HG02973 (cell line): ENCODE measurements at regions not wholly inside any gene's neighbourhood (a gene's known extent, or its start where the extent isn't known, plus 50 kb on each side); places are given as distances from the start of the nearest gene placed in this dataset.

ENCODE experiments used
- ATAC-seq: cut with Tn5 transposase; IDR thresholded peaks from one replicate; pipeline ENCODE4 v1.9.1; 2021; ENCODE audit warnings: moderate library complexity; ENCODE audit not compliant: unreplicated experiment

DNA sequence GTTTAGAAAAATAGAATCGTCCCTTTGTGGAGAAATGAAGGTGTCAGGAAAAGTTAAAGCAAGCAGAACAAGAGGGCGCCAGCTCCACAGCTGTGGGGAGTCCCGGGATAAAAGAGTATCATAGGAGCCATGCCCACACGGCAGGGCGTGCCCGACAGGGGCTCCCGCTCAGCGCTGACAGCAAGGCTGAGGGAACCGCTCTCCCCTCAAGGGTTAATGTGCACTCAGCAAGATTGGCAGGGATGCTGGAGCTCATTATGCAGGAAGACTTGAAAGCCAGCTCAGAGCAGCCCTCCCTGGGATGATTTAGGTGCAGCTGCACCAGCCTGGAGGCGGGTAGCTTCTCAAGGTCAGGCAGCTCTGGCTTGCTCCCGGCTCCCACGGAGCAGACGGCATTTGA, 500.2 kb downstream of the EIPR1 start:
- ATAC-seq: no peak

DNA sequence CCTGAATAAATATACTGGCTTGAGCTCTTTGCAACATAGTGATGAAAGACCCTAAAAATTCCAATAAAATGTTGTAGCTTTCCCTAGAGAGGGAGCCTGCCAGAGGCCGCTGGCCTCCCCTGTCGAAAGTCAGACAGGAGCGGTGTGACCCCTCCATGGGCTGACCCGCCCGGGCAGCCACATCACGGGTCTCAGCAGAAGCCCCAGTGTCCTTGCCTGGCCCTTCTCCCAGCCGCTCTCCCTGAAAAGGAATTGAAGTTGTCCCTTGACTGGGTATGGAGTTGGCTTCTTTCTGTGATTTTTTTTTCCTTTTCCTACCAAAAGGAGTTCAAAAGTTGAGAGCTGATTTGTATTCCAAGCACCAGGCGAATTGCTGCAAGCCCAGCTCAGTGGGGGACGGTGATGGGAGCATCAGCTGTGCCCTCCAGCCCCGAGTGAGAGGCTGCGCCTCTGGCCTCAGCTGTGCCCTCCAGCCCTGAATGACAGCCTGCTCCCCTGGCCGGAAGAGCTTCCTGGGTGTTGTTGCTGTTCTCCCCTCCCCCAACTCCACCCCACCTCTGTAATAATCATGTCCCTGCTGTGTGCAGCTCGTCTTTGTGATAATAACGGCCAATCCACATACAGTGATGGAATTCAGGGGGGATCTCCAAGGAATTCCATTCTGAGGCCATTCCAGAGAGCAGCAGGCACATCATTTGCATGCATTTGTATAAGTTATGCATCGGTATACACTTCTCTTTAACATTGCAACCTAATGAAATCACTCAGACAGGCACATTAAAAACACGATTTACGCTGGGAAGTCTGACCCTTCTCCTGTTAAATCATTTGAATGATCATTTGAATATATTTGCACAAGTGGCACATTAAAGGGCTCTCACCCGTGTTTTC, 501.0 kb downstream of the EIPR1 start:
- ATAC-seq: no peak

DNA sequence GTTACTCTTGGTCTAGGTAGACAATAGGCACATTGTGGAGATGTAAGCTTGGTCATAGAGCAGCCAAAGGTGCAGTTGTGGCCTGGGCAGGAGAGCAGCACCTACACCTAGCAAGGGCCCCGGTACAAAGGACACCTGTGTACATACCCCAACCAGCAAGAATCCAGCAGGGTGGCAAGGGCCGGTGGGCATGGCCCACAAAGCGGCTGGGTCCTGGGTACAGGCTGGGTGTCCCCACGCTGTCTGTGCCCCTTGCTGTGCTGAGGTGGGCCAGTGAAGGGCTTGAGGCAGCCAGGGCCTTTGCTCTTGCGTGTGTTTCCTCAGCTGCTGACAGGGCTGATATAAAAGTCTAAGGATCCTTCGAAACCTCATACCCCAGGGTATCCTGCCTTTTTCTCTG, 501.8 kb downstream of the EIPR1 start:
- ATAC-seq: no peak

DNA sequence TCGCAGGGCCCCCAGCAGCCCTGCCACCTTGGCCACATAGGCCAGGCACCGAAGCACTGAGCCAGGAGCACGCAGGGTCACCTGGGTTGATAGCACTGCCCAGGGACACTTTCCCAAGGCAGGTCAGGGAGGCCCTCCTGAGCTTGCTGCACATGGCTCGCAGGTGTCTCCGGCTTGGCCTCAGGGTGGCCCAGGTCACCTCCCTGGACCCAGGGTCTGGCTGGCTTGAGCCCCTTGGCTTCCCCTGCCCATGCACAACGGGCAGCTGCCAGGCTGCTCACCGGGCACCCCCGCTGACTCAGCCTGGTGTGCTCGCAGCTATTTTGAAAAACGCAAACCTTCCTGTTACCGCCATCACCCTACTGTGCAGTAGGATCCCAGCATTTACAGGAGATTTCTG, 502.3 kb downstream of the EIPR1 start:
- ATAC-seq: no peak

DNA sequence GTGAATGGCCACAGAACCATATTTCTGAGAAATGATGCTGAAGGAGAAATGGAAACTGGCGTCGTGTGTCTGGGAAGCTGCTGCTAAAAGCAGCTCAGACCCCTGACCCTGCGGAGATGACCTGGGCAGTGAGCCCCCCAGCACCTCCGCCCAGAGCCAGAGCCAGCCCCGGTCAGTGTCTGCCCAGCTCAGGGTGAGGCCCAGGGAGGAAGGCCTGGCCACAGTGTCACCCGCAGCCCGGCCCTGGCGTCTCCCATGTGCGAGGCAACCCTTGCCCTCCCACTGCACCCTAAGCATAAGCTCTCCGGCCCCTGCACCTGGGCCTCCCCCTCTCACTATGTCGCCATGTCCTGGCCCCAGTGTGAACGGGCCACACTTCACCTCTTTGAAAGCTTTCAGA, 502.8 kb downstream of the EIPR1 start:
- ATAC-seq: no peak

DNA sequence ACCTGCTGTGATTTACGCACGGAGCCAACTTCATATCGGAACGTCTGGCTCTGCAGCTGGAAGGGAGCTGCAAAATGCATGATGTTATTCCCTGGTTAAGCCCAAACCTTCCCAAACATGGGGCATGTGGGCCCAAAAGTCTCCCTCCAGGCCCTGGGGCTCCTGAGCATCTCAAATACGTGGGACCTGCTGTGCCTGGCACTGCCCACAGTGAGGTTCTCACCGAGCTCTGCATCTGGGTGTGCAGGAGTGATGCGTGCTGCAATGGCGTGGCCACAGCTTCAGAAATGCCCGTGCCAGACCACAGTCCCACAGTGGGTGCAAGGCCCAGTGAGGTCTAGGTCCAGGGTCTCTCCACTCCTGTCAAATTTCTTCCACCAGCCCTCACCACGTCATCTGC, 503.3 kb downstream of the EIPR1 start:
- ATAC-seq: no peak

DNA sequence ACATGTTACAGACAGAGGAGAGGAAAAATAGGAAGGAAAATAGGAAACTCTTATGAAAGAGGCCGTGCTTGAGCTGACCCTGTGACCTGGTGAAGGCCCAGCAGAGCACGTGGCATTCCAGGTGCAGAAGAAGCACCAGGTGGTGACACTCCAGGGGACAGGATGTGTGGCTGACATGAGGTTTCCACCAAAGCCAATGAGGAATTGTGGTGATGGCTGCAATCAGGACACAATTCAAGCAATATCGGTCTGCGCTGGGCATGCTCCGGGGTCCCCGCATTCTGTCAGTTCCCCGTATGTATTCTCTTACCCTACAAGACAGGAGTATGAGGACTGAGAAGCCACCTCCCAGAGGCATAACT, 504.2 kb downstream of the EIPR1 start:
- no peak for ATAC-seq

DNA sequence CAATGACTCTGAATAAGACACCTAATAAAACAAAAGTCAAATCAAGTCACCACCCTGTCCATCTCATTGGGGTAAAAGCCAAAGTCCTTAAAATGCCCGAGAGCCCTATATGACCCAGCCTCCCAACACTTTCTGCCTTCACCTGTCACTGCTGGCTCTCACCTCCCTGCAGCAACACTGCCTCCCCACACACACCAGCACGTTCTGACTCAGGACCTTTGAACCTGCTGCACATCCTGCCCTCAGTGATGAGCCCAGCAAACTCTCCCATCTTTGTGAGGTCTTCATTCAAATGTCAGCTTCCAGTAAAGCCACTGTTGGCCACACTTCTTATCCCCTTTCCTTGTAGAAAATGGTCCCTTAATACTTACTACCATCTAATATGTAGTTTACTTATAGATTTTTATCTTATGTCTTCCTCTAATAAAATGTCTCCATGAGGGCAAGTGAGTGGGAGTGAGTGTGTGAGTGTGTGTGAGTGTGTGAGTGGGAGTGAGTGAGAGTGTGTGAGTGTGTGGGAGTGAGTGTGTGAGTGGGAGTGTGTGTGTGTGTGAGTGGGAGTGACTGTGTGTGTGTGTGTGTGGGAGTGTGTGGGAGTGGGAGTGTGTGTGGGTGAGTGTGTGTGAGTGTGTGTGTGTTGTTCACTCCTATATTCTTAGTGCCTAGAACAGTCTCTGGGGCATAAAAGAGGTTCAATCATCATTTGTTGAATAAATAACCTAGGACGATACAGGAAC, 504.7 kb downstream of the EIPR1 start:
- ATAC-seq: no peak

DNA sequence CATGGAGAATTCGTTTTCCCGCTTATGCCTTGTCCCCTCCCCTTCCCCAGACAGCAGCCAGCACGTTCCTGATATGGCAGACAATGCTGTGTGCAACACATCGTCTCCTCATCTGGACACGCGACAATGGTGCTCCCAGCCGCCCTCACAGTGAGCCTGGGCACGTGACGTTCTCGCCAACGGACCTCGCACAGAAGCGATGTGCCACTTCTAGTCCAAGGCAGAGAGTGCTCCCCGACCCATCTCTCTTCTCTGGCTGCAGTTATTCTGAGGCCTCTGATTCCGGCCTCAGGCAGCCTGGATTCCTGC, 505.4 kb downstream of the EIPR1 start:
- ATAC-seq: no peak

DNA sequence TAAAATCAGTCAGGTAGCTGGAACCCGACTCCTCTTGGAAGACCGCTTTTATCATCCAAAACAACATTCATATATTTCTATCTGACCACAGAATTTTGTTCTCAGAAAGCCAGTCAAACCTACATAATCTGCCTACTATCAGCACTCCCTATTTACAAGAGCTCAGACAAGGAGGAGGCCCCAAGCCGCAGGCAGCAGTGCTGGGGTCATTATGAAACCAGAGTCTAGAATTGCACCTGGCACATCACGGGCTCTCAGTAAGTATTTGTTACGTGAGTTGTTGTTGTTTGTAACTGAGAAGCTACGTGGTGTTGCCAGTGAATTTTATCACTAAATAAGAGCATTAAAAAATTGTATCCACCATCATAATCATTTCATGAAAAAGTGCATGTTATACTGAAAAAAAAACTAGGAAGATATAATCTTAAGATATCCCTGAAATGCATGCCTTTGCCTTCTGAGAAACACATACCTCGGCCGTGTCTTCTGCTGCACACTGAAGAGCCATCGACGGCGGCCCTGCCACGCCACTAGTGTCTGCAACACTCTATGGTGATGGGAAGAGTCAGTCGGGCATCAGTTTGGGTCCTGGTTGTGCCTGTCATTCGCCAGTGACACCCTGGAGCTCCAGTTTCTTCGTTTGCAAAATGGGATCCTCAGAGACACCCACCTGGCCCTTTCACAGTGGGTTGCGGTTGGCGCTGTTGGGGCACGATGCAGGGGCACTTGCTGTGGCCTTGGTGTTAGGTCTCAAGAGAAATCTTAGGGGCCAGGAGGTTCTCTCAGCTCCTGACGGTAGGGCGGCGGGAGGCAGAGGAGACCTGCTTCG, 505.9 kb downstream of the EIPR1 start:
- ATAC-seq: no peak

DNA sequence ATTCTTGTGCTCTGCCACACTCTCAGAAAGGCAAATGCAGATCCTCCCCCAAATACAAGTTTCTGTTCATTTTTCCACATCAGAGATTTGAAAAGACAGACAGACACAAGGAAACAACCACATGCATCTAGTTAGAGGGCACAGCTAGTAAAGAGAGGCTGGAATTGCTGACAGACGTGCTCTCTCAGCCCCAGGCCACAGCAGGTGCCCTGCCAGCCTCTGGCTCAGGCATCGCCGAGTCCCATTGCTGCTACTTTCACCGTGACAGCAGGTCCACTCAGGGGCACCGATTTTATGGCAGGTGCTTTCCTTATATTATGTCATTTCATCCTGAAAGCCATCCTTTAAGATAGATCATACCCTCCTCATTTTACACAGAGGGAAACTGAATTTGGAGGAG, 507.5 kb downstream of the EIPR1 start:
- ATAC-seq: no peak

DNA sequence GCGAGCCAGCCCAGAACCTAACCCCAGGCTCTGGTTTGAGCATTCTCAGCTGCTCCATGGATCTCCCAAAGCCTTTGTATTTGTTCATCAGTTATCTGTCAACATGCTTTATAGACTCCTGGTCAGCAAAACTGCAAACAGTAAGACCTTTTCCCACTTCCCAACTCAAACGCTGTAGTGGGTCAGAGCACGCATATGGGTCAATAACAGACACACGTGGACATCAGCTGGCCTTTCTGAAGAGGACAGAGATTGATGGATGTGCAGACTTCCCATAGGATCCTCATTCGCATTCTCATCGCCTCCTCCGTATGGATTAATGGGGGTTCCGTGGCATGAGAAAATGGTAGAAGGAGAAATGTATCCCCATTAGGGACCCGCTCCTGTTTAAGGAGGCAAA, 508.1 kb downstream of the EIPR1 start:
- no peak for ATAC-seq

DNA sequence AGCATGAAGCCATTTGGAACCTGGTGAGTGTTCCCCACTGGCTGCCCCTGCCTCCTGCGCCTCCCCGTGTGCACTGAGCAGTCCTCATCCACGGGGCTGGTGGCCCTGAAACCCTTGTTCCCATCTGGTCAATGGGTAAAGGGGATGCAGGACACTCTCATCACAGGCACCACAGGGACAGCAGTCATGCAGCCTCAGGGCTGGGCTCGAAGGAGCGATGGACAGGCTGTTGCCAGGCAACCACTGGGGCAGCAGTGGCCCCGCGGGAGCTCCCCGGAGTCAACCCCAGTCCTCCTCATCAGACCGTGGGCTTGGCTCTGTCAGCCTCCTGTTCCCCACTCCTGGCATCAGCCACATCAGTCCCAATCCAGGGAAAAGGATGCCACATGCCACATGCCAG, 509.5 kb downstream of the EIPR1 start:
- no peak for ATAC-seq

DNA sequence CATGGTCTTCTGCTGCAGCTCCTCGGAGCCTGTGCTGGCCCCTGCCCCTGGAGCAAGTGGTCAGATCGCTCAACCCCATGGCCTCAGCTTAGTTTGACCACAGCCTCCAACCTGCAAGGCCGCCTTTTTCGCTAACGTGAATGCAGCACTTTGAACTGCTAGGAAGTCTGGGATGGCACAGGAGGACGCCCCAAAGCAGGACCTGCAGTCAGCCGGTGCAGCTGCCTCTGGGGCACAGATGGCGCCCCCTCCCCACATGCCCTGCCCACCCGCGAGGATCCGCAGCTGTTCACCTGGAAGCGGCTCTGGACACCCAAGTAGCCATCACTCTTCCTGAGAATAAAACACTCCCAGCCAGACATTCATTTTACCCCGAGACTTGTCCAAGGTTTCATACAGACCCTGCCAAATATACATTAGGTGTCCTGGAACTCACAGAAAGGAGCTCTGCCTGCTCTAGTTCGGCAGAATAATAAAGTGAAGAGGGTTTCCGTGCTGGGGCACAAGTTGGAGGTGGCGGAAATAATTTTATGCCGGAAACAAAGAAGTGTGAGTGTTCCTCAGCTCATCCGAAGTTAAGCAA, 510.1 kb downstream of the EIPR1 start:
- ATAC-seq: no peak

DNA sequence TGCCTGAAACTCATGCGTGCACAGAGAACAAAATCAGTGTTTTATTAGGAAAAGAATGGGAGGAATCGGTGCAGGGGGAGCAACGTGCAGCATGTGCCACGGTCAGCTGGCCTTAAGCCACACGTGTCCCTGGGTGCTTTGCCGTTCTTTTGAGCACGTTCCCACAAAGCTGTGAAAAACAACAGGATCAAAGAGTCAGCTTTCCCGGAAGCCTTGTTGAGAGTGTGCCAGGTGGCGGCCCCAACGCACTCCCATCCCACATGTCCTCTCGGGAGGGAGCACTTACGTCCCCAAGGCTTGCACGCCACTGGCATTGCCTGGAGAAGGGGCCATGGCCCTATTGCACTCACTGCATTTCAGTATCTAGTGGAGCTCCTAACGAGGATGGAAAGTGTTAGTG, 511.2 kb downstream of the EIPR1 start:
- ATAC-seq: no peak

DNA sequence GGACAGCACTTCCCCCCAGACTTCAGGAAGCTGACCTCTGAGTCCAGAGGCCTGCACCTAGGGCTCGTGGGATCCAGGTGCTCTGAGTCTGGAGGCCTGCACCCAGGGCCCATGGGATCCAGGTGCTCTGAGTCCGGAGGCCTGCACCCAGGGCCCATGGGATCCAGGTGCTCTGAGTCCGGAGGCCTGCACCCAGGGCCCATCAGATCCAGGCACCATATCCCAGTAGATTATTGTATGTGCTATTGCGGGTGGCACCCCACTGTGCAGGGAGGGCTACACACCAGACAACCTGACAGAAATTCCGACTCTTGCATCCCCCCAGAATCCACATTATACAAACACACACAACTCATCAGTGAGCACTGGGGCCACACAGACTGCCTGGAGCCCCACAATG, 515.2 kb downstream of the EIPR1 start:
- ATAC-seq: no peak

DNA sequence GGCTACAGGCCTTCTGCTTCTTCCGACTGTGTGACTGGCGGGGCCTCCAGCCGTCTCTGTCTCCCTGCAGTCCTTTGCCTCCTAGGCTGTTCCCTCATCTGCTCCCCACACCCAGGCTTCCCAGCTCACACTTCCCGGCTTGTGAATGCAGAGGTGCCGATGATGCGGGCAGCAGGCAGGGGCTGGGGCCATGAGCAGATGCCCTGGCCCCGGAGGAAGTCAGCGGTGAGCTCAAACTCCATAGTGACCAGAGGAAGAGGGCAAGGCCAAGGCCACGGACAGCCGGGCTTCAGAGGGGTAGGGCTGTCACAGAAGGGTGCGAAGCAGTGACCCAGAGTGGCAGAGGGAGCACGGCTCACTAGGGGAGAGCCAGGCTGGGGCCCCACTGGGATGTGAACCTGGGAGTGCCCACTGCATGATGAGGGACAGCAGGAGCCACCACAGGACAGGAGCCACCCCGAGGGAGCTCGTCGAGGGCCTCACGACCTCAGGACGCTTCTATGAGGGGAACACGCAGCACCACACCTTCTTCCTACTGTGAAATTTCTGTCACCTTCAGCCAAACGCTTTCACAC, 515.9 kb downstream of the EIPR1 start:
- ATAC-seq: no peak

DNA sequence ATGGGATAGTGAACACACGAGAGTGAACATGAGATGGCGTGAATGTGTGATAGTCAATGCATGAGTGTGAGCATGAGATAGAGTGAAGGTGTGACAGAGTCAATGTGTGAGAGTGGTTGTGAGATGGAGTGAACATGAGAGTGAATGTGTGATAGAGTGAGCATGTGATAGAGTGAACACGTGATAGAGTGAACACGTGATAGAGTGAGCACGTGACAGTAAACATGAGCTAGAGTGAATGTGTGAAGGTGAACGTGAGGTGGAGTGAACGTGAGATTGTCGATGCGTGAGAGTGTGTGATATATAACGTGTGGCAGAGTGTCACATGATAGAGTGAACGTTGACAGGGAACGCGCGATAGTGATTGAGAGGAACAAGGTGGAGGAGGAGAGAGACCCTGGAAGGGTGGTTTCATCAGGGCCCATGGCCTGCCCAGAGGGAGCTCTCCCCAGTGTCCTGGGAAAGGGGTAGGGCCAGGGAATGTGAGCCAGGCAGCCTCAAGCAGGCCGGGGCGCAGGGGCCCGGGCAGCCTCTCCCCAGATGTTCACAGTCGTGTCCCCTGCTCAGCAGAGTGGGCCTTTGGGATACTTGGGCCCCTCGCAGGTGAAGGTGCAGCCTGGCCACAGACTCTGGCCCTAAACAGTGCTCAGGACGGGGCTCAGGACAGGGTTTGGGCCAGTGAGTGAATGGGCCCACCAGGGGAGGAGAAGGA, 516.9 kb downstream of the EIPR1 start:
- ATAC-seq: no peak

DNA sequence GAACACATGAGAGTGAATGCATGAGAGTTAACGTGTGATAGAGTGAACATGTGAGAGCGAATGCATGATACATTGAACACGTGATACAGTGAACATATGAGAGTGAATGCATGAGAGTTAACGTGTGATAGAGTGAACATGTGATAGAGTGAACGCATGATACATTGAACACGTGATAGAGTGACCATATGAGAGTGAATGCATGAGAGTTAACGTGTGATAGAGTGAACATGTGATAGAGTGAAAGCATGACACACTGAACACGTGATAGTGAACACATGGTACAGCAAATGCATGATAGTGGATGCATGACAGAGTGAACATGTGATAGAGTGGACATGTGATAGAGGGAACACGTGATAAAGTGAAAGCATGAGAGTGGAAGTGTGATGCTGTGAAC, 517.9 kb downstream of the EIPR1 start:
- no peak for ATAC-seq

DNA sequence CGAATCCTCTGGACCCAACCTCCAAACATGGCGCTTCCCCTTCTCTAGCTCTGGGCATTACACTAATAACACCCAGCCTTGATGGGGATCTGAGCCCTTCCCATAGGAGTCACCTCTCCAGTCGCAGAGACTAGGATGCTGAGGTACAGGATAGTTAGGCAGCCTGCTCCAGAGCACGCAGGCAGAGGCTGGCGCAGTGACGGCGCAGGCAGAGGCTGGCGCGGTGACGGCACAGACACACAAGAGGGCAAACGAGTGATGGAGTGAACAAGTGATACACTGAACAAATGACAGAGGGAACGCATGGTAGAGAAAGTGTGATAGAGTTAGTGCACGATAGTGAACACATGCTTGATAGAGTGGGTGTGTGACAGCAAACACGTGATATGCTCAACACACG, 518.5 kb downstream of the EIPR1 start:
- ATAC-seq: no peak
